ENCODE measurements at regions not wholly inside any gene's neighbourhood (a gene's known extent, or its start where the extent isn't known, plus 50 kb on each side); places are given as distances from the start of the nearest gene placed in this dataset.

DNA sequence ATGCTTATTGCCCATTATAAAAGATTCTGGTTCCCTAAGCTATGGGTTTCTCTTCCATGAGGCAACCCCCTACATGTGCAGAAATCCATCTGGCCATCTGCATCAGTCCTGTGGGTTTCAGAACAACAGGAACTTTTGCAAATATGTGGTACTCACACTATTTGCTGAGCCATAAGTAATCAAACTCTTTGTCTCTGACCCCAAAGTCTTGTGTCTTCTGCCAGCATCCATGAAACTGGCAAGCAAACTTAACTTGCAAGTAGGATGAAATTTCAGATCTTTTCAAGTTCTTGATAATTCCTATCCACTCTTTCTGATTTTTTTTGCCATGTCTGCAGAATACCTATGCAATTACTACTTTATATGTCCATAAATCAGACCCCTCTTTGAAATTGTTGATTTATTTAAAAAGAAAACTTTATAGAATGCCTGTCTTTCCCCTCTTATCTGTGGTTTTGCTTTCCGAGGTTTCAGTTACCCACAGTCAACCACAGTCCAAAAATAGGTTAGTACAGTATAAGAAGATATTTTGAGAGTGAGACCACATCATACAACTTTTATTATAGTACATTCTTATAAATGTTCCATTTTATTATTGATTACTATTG lies 158.4 kb upstream of the IRX3 start:
- Histone ChIP-seq H3K4me3 (no peak overlapping the region), H3K36me3 (ENCODE audit: insufficient read depth in 1 of 2, low read depth in 1 of 2) (no peaks in the 10 kb centered on the region), H3K9me3 (no peaks in the 10 kb centered on the region), H3K27ac (no peak overlapping the region), H3K27me3 (ENCODE audit: insufficient read depth in 3 of 3, low read length in 2 of 3) (no peaks in the 10 kb centered on the region), H3K4me1 (peaks cover 7% of the 10 kb centered on the region)
- TF ChIP-seq, protein P1, sequence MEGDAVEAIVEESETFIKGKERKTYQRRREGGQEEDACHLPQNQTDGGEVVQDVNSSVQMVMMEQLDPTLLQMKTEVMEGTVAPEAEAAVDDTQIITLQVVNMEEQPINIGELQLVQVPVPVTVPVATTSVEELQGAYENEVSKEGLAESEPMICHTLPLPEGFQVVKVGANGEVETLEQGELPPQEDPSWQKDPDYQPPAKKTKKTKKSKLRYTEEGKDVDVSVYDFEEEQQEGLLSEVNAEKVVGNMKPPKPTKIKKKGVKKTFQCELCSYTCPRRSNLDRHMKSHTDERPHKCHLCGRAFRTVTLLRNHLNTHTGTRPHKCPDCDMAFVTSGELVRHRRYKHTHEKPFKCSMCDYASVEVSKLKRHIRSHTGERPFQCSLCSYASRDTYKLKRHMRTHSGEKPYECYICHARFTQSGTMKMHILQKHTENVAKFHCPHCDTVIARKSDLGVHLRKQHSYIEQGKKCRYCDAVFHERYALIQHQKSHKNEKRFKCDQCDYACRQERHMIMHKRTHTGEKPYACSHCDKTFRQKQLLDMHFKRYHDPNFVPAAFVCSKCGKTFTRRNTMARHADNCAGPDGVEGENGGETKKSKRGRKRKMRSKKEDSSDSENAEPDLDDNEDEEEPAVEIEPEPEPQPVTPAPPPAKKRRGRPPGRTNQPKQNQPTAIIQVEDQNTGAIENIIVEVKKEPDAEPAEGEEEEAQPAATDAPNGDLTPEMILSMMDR (IDR thresholded peaks at IDR 0.05), result no peak
- intact Hi-C loops (cut with DNase I), result no loop called here
- ATAC-seq (no peak), DNase-seq (no peak)
- 38 to 81% (median 78%) methylated on average over 1 of the region's 1 CpG for WGBS, 3 donors

DNA sequence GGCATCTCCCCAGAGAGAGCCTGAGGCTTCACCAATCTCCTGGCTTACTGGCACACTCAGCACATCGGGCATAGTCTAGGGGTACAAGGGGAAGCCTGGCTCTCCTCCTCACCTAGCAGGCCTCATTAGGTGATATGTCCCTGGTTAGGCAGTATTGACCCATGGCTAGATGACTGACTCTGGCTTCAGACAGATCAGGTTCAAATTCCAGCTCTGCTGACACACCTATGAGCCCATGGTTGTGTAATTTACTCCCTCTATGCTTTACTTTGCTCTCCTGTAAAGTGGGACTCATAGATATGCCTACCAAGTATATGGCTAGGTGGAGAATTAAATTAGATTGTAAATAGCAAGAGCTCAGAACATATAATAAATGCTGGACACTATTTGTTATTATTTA lies 157.3 kb upstream of the IRX3 start:
- 89 to 100% (median 90%) methylated on average over 1 of the region's 1 CpG for WGBS, 3 donors
- no peak for DNase-seq

DNA sequence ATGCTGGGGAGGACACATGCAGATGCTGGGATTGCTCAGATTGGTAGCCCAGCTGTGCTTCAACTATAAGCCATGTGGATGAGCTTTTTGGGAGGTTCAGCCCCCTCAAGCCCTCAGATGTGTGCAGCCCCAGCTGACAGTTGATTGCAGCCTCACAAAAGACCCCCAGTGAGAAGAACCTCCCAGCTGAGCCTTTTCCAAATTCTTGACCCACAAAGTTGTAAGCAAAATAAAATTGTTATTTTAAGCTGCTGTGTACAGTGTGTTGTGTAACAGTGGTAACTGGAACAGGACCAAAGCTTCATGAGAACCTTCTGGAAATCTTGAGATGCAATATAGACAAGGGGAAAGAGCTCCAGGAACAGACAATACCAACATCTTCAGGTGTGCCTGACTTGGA lies 156.8 kb upstream of the IRX3 start:
- Histone ChIP-seq H3K27ac (no peak overlapping the region), H3K4me1 (peaks cover 7% of the 10 kb centered on the region), H3K27me3 (ENCODE audit: insufficient read depth in 3 of 3, low read length in 2 of 3) (peaks cover 0 to 5% (median 0%) of the 10 kb centered on the region in 3 donors), H3K36me3 (ENCODE audit: insufficient read depth in 1 of 2, low read depth in 1 of 2) (no peaks in the 10 kb centered on the region), H3K4me3 (no peak overlapping the region), H3K9me3 (no peaks in the 10 kb centered on the region)
- DNase-seq (no peak), ATAC-seq (no peak)
- intact Hi-C loops (cut with DNase I), result no loop called here
- TF ChIP-seq, protein P1 (IDR thresholded peaks at IDR 0.05), result no peak

More for the DNA sequence above, 157.3 kb upstream of the IRX3 start:
- H3K4me1 ChIP-seq, result peaks cover 7% of the 10 kb centered on the region
- no peaks in the 10 kb centered on the region for H3K36me3 ChIP-seq (ENCODE audit: insufficient read depth in 1 of 2, low read depth in 1 of 2)
- no peak for ATAC-seq
- no peak overlapping the region for H3K4me3 ChIP-seq
- peaks cover 0 to 5% (median 0%) of the 10 kb centered on the region in 3 donors for H3K27me3 ChIP-seq (ENCODE audit: insufficient read depth in 3 of 3, low read length in 2 of 3)
- H3K9me3 ChIP-seq, result no peaks in the 10 kb centered on the region
- H3K27ac ChIP-seq, result no peak overlapping the region
- TF ChIP-seq, protein P1 (IDR thresholded peaks at IDR 0.05), result no peak
- intact Hi-C loops (cut with DNase I), result no loop called here

DNA sequence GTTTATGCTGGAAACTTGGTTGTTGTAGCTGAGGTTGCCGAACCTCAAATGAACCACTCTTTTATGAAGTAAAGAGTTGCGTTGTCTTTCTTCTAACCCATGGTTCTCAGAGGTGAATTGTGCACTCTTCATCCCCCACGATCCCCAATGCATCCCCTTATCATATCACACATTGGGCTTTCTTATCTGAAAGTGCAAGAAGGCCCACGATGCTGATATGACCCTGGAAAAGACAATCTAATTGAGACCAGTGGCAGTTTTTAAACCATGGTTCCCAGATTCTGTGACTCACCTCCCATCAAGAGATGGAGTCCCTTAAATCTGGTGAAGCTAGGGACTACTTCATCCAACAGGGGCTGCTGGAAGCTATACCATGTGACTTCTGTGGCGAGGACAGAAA lies 156.3 kb upstream of the IRX3 start:
- no peak for ATAC-seq

More for the DNA sequence above, 156.3 kb upstream of the IRX3 start:
- H3K27me3 ChIP-seq (ENCODE audit: insufficient read depth in 3 of 3, low read length in 2 of 3), result peaks cover 0 to 5% (median 0%) of the 10 kb centered on the region in 3 donors
- H3K27ac ChIP-seq, result no peak overlapping the region
- 92 to 96% (median 94%) methylated on average over 5 of the region's 5 CpGs for WGBS, 3 donors
- no peak for DNase-seq
- H3K4me3 ChIP-seq, result no peak overlapping the region
- intact Hi-C loops (cut with DNase I), result no loop called here
- no peaks in the 10 kb centered on the region for H3K36me3 ChIP-seq (ENCODE audit: insufficient read depth in 1 of 2, low read depth in 1 of 2)
- peaks cover 7% of the 10 kb centered on the region for H3K4me1 ChIP-seq
- H3K9me3 ChIP-seq, result no peaks in the 10 kb centered on the region
- TF ChIP-seq, protein P1 (IDR thresholded peaks at IDR 0.05), result no peak

All from psoas muscle (tissue), 7 donors.